Liver (tissue), 8 donors: ENCODE measurements at regions not wholly inside any gene's neighbourhood (a gene's known extent, or its start where the extent isn't known, plus 50 kb on each side); places are given as distances from the start of the nearest gene placed in this dataset.

Experiments
- DNase-seq: peaks from one replicate; pipeline ENCODE4 v3.0.0-alpha.2; 2017; ENCODE audit warnings: low spot score
- H3K27ac ChIP-seq, 2 donors: one replicate each; pipeline ENCODE4 v1.7.0; 2013; ENCODE audit warnings: inconsistent platforms in 2 of 2, low read length in 2 of 2, control low read depth in 1 of 2, low read depth in 1 of 2, mild to moderate bottlenecking in 1 of 2
- H3K27me3 ChIP-seq, 4 donors: one replicate each; pipeline versions ENCODE4 v1.6.1 to v1.7.0; 2013; ENCODE audit warnings: low read length in 3 of 4, inconsistent platforms in 1 of 4, mild to moderate bottlenecking in 1 of 4, moderate library complexity in 1 of 4; ENCODE audit not compliant: control insufficient read depth in 4 of 4, insufficient read depth in 4 of 4
- H3K36me3 ChIP-seq, 4 donors: one replicate each; pipeline versions ENCODE4 v1.6.1 to v1.7.0; 2013; ENCODE audit warnings: low read length in 3 of 4, mild to moderate bottlenecking in 3 of 4, low read depth in 1 of 4, moderate library complexity in 1 of 4; ENCODE audit not compliant: control insufficient read depth in 4 of 4, insufficient read depth in 3 of 4
- H3K4me1 ChIP-seq, 4 donors: one replicate each; pipeline versions ENCODE4 v1.6.1 to v1.7.0; 2013; ENCODE audit warnings: low read length in 3 of 4, mild to moderate bottlenecking in 3 of 4, moderate library complexity in 1 of 4; ENCODE audit not compliant: control insufficient read depth in 4 of 4, insufficient read depth in 4 of 4
- H3K4me3 ChIP-seq, 3 donors: one replicate each; pipeline versions ENCODE4 v1.6.1 to v1.7.0; 2013; ENCODE audit warnings: low read length in 3 of 3, control low read depth in 1 of 3, low read depth in 1 of 3, mild to moderate bottlenecking in 1 of 3
- H3K9ac ChIP-seq, 2 donors: one replicate each; pipeline ENCODE4 v1.7.0; 2013; ENCODE audit warnings: low read length in 2 of 2, mild to moderate bottlenecking in 2 of 2, moderate library complexity in 2 of 2, control low read depth in 1 of 2, low read depth in 1 of 2
- H3K9me3 ChIP-seq, 4 donors: one replicate each; pipeline versions ENCODE4 v1.6.1 to v1.7.0; 2013; ENCODE audit warnings: low read length in 3 of 4; ENCODE audit not compliant: control insufficient read depth in 4 of 4
- EGR1 ChIP-seq, 2 donors: IDR thresholded peaks; 2 replicates each; pipeline ENCODE4 v1.6.1; 2016 to 2018; ENCODE audit warnings: antibody characterized with exemption in 2 of 2, low read depth in 2 of 2
- FOXA1 ChIP-seq: IDR thresholded peaks from 2 replicates; pipeline ENCODE4 v1.6.1; 2016; ENCODE audit warnings: antibody characterized with exemption
- FOXA2 ChIP-seq: IDR thresholded peaks from 2 replicates; pipeline ENCODE4 v1.6.1; 2016; ENCODE audit warnings: antibody characterized with exemption
- GABPA ChIP-seq, 2 donors: IDR thresholded peaks in 1 of 2; conservative IDR thresholded peaks in 1 of 2; 2 replicates each; pipeline ENCODE4 v1.6.1; 2016; ENCODE audit warnings: antibody characterized with exemption in 2 of 2, mild to moderate bottlenecking in 1 of 2, moderate library complexity in 1 of 2
- HNF4G ChIP-seq: IDR thresholded peaks from 2 replicates; pipeline ENCODE4 v1.6.1; 2016; ENCODE audit warnings: antibody characterized with exemption
- NR2F2 ChIP-seq: IDR thresholded peaks from 2 replicates; pipeline ENCODE4 v1.6.1; 2016; ENCODE audit warnings: antibody characterized with exemption
- RAD21 ChIP-seq, 2 donors: IDR thresholded peaks; 2 replicates each; pipeline ENCODE4 v1.6.1; 2016; ENCODE audit warnings: antibody characterized with exemption in 2 of 2, mild to moderate bottlenecking in 2 of 2
- SP1 ChIP-seq: IDR thresholded peaks from 2 replicates; pipeline ENCODE4 v1.6.1; 2018; ENCODE audit warnings: antibody characterized with exemption, mild to moderate bottlenecking
- TAF1 ChIP-seq: conservative IDR thresholded peaks from 2 replicates; pipeline ENCODE4 v1.6.1; 2016; ENCODE audit warnings: antibody characterized with exemption, mild to moderate bottlenecking
- YY1 ChIP-seq: IDR thresholded peaks from 2 replicates; pipeline ENCODE4 v1.6.1; 2016; ENCODE audit warnings: antibody characterized with exemption, mild to moderate bottlenecking
- WGBS: extraction: QIAGEN DNeasy Blood & Tissue Kit; methylation state at CpG from one replicate; pipeline ENCODE4 v1.1.7; 2013; 5-methylcytosine and 5-hydroxymethylcytosine counted together
- TF ChIP-seq, protein P1 (sequence below): IDR thresholded peaks from 2 replicates; pipeline ENCODE4 v1.6.1; 2016; ENCODE audit warnings: antibody characterized with exemption
- TF ChIP-seq, protein P2 (sequence below): IDR thresholded peaks from 2 replicates; pipeline ENCODE4 v1.6.1; 2016; ENCODE audit warnings: antibody characterized with exemption
- TF ChIP-seq, protein P3 (sequence below): fragments of 150-350 bp; IDR thresholded peaks from 2 replicates; pipeline ENCODE4 v1.5.1; 2017; ENCODE audit warnings: improper control_type of control experiment, low read depth, low read length; ENCODE audit not compliant: missing input control
- donor health status: healthy.
- donor health status: healthy.
- donor health status: healthy.
- donor health status: healthy.
- donor health status: healthy.

DNA sequence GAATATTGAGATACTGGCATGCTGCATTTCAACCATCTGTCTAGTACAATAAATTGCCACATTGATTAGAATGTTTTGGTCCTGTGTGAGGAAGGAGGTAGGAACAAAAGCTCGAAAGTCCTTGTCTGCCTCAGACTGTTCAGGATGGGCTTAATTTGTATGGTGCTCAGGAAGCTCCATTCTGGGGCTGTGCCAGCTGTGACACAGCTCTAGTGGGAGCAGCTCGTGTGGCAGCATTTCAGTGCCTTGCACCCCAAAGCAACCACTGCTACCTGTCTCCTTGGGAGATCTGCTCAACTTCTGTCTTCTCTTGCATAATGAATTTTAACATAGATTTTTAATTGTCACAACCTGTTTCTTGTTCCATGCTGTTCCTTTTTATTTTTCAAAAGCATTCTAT lies 144.4 kb upstream of the THUMPD2 start:
- Histone ChIP-seq H3K9me3 (no peaks in the 10 kb centered on the region), H3K9ac (no peak overlapping the region), H3K4me1 (no peaks in the 10 kb centered on the region), H3K27ac (no peak overlapping the region), H3K4me3 (no peak overlapping the region), H3K27me3 (no peaks in the 10 kb centered on the region), H3K36me3 (no peaks in the 10 kb centered on the region)
- TF ChIP-seq EGR1 (IDR thresholded peaks at IDR 0.05; ENCODE audit: low read depth in 2 of 2): no peak
- no peak for TF ChIP-seq SP1
- no peak for TF ChIP-seq FOXA1
- TF ChIP-seq GABPA (IDR thresholded peaks at IDR 0.05 in 1 of 2, conservative IDR thresholded peaks at IDR 0.05 in 1 of 2): no peak
- no peak for TF ChIP-seq NR2F2
- TF ChIP-seq, protein P1, sequence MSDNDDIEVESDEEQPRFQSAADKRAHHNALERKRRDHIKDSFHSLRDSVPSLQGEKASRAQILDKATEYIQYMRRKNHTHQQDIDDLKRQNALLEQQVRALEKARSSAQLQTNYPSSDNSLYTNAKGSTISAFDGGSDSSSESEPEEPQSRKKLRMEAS: no peak
- TF ChIP-seq FOXA2: no peak
- no peak for TF ChIP-seq YY1
- no peak for DNase-seq
- WGBS: 47% methylated on average over 2 of the region's 2 CpGs

DNA sequence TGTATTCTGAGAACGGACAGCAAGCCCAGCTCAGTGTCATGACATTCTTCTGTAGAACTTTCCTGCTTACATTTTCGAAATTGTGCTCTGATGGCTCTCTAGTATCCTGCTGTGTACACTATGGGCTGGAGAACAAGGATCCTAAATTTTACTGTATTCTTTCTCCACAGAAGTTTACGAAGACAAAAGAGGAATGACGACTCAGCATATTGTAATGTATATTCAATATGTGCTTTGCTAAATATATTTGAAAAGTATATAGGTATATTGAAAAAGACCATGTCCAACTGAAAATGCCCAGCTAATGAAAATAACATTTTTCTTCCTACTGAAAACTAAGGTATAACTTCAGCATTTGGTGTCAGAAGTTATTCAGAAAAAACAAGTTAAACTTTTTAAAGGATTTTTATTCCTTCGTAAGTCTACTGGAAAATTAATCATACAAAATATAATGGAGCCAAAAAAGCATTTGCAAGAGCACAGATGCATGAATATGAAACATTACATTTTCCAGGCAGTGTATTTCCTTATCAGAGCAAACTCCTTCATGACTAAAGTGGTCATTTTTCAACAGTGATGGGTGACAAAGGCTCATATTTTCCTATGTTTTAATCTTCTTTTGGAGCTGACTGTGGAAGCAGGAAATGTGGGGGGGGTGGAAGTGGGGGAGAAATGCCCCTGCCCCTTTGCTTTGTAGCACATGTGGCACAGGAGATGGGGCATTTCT lies 143.8 kb upstream of the THUMPD2 start:
- Histone ChIP-seq H3K9me3 (no peaks in the 10 kb centered on the region), H3K27me3 (no peaks in the 10 kb centered on the region), H3K4me1 (no peaks in the 10 kb centered on the region), H3K9ac (no peak overlapping the region), H3K36me3 (no peaks in the 10 kb centered on the region), H3K27ac (no peak overlapping the region), H3K4me3 (no peak overlapping the region)
- no peak for DNase-seq
- WGBS: 70% methylated on average over 5 of the region's 5 CpGs
- TF ChIP-seq HNF4G: no peak
- no peak for TF ChIP-seq RAD21 (IDR thresholded peaks at IDR 0.05)
- TF ChIP-seq, protein P2, sequence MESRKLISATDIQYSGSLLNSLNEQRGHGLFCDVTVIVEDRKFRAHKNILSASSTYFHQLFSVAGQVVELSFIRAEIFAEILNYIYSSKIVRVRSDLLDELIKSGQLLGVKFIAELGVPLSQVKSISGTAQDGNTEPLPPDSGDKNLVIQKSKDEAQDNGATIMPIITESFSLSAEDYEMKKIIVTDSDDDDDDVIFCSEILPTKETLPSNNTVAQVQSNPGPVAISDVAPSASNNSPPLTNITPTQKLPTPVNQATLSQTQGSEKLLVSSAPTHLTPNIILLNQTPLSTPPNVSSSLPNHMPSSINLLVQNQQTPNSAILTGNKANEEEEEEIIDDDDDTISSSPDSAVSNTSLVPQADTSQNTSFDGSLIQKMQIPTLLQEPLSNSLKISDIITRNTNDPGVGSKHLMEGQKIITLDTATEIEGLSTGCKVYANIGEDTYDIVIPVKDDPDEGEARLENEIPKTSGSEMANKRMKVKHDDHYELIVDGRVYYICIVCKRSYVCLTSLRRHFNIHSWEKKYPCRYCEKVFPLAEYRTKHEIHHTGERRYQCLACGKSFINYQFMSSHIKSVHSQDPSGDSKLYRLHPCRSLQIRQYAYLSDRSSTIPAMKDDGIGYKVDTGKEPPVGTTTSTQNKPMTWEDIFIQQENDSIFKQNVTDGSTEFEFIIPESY: no peak
- TF ChIP-seq, protein P1: no peak

DNA sequence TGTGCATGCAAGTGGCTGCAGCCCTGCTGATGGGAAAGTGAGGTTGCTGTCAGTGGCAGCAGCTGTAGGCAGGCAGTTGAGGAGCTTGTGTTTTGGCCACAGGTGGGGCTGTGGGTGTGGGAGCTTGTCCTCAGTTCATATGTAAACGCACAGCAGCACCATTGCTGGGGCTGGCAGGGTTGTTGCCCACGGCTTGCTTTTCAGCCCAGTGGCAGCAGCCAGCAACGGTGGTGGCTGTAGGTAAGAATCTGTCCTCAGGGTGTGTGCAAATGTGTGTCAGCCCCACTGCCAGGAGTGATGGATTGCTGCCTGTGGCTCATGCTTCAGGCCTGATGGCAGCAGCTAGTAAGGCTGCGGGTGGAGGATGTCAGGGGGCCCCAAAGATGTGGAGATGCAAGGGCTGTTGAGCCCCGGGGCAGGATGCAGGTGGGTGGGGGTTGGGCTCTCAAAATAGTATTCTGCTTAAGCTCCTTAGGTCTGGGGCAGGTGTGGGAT lies 141.3 kb upstream of the THUMPD2 start:
- DNase-seq: no peak
- WGBS: 69% methylated on average over 5 of the region's 5 CpGs
- Histone ChIP-seq H3K27me3 (no peaks in the 10 kb centered on the region), H3K27ac (no peak overlapping the region), H3K36me3 (no peaks in the 10 kb centered on the region), H3K4me1 (no peaks in the 10 kb centered on the region), H3K9ac (no peak overlapping the region), H3K9me3 (no peaks in the 10 kb centered on the region), H3K4me3 (no peak overlapping the region)
- TF ChIP-seq, protein P3, sequence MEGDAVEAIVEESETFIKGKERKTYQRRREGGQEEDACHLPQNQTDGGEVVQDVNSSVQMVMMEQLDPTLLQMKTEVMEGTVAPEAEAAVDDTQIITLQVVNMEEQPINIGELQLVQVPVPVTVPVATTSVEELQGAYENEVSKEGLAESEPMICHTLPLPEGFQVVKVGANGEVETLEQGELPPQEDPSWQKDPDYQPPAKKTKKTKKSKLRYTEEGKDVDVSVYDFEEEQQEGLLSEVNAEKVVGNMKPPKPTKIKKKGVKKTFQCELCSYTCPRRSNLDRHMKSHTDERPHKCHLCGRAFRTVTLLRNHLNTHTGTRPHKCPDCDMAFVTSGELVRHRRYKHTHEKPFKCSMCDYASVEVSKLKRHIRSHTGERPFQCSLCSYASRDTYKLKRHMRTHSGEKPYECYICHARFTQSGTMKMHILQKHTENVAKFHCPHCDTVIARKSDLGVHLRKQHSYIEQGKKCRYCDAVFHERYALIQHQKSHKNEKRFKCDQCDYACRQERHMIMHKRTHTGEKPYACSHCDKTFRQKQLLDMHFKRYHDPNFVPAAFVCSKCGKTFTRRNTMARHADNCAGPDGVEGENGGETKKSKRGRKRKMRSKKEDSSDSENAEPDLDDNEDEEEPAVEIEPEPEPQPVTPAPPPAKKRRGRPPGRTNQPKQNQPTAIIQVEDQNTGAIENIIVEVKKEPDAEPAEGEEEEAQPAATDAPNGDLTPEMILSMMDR: no peak
- TF ChIP-seq TAF1 (no peak), FOXA2 (no peak)
- TF ChIP-seq, protein P2: no peak
